ENCODE measurements at regions not wholly inside any gene's neighbourhood (a gene's known extent, or its start where the extent isn't known, plus 50 kb on each side); places are given as distances from the start of the nearest gene placed in this dataset.

DNA sequence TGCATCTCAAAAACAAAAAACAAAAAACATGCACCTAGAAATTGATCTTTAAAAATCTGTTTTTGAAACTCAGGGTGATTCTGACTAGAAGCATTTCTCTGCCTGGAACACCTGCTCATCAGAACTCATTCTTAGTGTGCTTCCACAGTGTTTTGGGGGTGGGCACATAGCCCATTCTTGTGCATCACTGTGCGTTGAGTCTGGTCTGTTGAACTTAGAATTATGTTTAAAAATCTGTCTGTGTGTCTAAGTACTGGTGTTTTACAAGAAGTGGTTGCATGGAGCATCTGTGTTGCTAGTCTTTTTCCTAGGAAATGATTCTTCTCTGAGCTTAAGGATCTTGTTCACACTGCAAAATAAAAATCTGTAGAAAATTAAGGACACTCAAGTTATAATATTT lies 264.5 kb downstream of the SOX4 start:
- TF ChIP-seq CTCF (IDR thresholded peaks at IDR 0.05) (no peak), EZH2 (IDR thresholded peaks at IDR 0.05; ENCODE audit: borderline replicate concordance, insufficient read depth, low read depth, low read length, poor library complexity, severe bottlenecking) (no peak)

All from B cell (primary cell).